BJ (cell line): ENCODE measurements at regions not wholly inside any gene's neighbourhood (a gene's known extent, or its start where the extent isn't known, plus 50 kb on each side); places are given as distances from the start of the nearest gene placed in this dataset.

ENCODE experiments used
- CTCF ChIA-PET: fragments of 350-600 bp; formaldehyde crosslinking; extraction: SDS; loops from one replicate; lab custom pipeline; 2021; ENCODE audit warnings: antibody characterized with exemption, inconsistent platforms; lab: Yijun Ruan, JAX
- POLR2A ChIA-PET: fragments of 300-600 bp; sonication (Branson Sonifier 250); formaldehyde crosslinking; extraction: SDS; loops from one replicate; lab custom pipeline; 2021; ENCODE audit warnings: antibody characterized with exemption; lab: Charles Lee
- DNase-seq: peaks from one replicate; pipeline ENCODE4 v3.0.0-alpha.2; 2011; ENCODE audit warnings: low read depth
- H3K27me3 ChIP-seq: 2 replicates; pipeline ENCODE4 v1.6.0; 2011; ENCODE audit warnings: low read length; ENCODE audit not compliant: control insufficient read depth, insufficient read depth
- H3K36me3 ChIP-seq: 2 replicates; pipeline ENCODE4 v1.5.1; 2011; ENCODE audit warnings: low read length; ENCODE audit not compliant: control insufficient read depth, insufficient read depth
- H3K4me3 ChIP-seq: 2 replicates; pipeline ENCODE4 v1.5.1; 2011; ENCODE audit warnings: low read depth, mild to moderate bottlenecking, control low read depth, low read length
- CTCF ChIP-seq: IDR thresholded peaks from 2 replicates; pipeline ENCODE4 v1.5.1; 2011; ENCODE audit warnings: low read depth, mild to moderate bottlenecking, control low read depth, inconsistent platforms, low read length, moderate library complexity; ENCODE audit not compliant: insufficient read depth

DNA sequence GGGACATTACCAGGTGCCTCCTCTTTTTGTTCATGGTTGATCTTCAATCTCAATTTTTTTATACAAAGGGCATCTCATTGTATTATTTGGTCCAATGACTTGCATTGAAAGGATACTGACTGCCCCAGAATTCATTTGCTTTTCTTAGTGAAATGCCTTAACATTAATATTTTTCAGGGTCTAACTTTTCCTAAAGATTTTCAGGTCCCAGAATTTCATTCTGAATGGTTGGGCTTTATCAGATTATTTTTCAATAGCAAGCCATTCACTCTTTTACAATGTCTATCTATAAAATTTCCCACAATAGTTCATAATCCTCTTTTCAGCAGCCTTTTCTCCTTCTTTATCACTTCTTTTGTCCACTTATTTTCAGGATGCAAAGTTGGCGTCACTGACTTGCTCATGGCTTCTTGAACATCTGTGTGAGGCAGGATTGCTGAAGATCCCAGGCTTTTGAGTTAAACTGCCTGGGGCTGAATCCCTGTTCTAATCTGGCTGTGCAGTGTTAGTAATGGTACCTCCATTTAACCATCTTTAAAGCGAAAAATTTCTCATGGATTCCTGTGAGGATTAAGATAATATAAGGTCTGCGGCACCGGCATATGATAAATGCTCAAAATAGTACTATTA lies 131.7 kb upstream of the HDAC9 start:
- DNase-seq = no peak
- CTCF ChIA-PET = interaction anchor here (1.3 to 1.7 kb wide), 2 partner anchors 7 to 12 kb away, joined by 5 to 6 read pairs; no protein-coding TSS in a partner anchor
- TF ChIP-seq CTCF = no peak
- POLR2A ChIA-PET = interaction anchor here (0.6 kb wide), 1 partner anchor 17 kb away, joined by 4 read pairs; no protein-coding TSS in a partner anchor
- H3K27me3 ChIP-seq = no peaks in the 10 kb centered on the region
- H3K36me3 ChIP-seq = no peaks in the 10 kb centered on the region
- H3K4me3 ChIP-seq = no peak overlapping the region

DNA sequence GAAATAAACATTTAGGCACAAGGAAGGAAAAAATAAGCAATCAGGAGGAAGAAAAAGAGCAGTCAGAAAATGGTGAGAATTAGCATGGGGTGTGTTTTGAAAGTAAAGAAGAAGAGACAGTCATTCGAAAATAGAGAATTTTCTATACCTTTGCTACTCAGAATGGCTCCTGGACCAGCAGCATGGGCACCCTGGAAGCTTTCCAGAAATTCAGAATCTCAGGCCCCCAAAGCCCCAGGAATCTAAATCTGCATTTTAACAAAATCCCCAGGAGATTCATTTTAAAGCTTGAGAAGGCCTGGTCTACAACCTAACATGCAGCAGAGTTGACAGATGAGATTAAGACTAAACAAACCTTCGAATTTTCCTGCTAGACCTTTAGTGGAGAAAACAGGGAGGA lies 131.2 kb upstream of the HDAC9 start:
- ChIA-PET POLR2A (interaction anchor here (0.6 kb wide), 1 partner anchor 16 kb away, joined by 4 read pairs; no protein-coding TSS in a partner anchor), CTCF (interaction anchor here (0.6 to 1.7 kb wide), 6 partner anchors 8 to 205 kb away, joined by 3 to 6 read pairs (median 4); no protein-coding TSS in a partner anchor)
- DNase-seq = no peak
- Histone ChIP-seq H3K4me3 (no peak overlapping the region), H3K36me3 (no peaks in the 10 kb centered on the region), H3K27me3 (no peaks in the 10 kb centered on the region)
- no peak for TF ChIP-seq CTCF

DNA sequence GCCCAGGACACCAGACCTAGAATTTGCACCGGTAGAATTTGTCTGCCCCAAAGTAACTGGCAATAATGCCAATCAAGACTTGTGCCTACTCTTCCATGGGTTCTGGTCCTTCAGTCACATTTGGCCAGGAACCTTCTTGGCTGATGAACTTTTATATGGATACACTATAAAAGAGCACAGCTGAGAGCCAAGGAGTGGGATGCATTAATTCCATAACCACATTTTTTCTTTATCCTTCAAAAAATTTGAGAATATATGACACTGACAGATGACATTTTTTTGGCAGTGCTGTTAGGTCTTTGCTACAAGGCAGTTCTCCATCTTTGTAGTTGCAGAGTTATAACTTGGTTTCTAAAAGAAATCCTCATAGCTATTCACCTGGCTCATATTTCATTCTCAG lies 129.2 kb upstream of the HDAC9 start:
- no peak for TF ChIP-seq CTCF
- Histone ChIP-seq H3K4me3 (no peak overlapping the region), H3K27me3 (no peaks in the 10 kb centered on the region), H3K36me3 (no peaks in the 10 kb centered on the region)
- no peak for DNase-seq
- CTCF ChIA-PET = no interaction called here
- POLR2A ChIA-PET = no interaction called here

GRCh38 chr7:18369011-18369410 lies 126.5 kb upstream of the HDAC9 start:
- CTCF ChIA-PET = interaction anchor here (0.7 kb wide), 1 partner anchor 27 kb away, joined by 3 read pairs; no protein-coding TSS in a partner anchor
- Histone ChIP-seq H3K4me3 (no peak overlapping the region), H3K27me3 (no peaks in the 10 kb centered on the region), H3K36me3 (no peaks in the 10 kb centered on the region)
- POLR2A ChIA-PET = no interaction called here
- DNase-seq = no peak
- no peak for TF ChIP-seq CTCF

GRCh38 chr7:18370633-18371032 lies 124.9 kb upstream of the HDAC9 start:
- H3K36me3 ChIP-seq = no peaks in the 10 kb centered on the region
- POLR2A ChIA-PET = no interaction called here
- TF ChIP-seq CTCF = no peak
- no peaks in the 10 kb centered on the region for H3K27me3 ChIP-seq
- DNase-seq = no peak
- CTCF ChIA-PET = no interaction called here
- no peak overlapping the region for H3K4me3 ChIP-seq
